Epithelial cell of prostate (primary cell): ENCODE measurements at regions not wholly inside any gene's neighbourhood (a gene's known extent, or its start where the extent isn't known, plus 50 kb on each side); places are given as distances from the start of the nearest gene placed in this dataset.

Experiments used
- DNase-seq: peaks from one replicate; pipeline ENCODE4 v3.0.0-alpha.2; 2011; ENCODE audit warnings: low read depth, low spot score
- H3K27ac ChIP-seq: fragments of 450-650 bp; 2 replicates; pipeline ENCODE4 v1.5.1; 2017; ENCODE audit warnings: mild to moderate bottlenecking

DNA sequence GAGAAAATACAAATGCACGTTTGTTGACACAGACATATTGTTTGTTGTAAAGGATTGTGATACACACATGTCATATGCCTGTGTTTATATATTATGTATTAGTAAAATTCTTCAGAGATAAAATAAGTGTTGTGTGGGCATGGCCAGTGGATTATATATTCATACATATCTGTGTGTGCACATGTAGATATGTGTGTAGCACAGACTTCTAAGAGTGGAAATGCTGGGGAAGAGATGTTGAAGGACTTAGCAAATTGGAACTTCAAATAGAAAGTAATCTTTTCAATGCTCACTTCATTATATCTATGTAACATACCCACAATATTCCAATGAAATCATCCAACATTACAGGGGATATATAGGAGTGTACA lies 413.2 kb downstream of the LMO7 start:
- H3K27ac ChIP-seq = no peak overlapping the region
- DNase-seq = no peak

DNA sequence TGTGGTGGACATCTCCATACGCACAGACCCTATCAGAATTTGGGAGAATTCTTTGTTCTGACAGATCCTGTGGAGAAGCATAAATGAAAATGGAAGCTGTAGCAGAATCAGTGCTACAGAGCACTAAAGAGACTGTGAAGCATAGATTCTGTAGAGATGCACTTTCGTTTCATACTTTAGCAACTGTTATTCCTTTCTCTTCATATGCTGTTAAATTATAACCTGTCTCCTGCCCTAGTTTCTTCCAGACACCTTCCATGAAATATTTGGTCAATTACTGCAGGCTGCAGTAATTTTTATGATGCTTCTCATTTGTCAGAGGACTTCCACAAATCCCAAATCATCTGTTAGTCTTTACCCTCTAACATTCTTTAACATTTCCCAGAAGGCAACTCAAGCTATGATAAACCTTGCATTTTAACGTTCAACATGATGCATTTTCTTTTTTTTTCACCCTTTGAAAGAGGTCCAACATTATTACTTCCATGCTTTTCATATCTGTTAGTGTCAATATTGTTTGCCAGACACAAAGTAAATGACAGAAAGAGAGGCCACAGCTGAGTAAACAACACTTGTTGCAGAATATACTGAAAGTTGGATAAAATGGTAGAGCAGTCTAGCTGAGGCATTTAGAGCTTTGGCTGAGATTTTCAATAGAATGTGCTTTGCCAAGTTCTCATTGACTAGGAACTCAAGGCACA lies 412.7 kb downstream of the LMO7 start:
- no peak overlapping the region for H3K27ac ChIP-seq
- no peak for DNase-seq

DNA sequence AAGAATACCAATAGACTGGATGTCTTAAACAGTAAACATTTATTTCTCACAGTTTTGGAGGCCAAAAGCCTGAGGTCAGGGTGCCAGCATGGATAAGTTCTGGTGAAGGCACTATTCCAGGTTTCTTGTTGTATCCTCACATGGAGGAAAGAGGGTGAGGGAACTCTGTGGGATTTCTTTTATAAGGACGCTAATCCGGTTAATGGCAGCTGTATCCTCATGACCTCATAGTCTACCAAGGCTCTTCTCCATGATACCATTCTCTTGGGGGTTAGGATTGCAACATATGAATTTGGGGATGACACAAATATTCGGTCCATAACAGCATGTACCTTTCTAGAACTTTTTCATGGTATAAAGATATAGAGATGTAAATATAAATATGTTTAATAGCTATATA lies 412.0 kb downstream of the LMO7 start:
- DNase-seq = no peak
- no peak overlapping the region for H3K27ac ChIP-seq

DNA sequence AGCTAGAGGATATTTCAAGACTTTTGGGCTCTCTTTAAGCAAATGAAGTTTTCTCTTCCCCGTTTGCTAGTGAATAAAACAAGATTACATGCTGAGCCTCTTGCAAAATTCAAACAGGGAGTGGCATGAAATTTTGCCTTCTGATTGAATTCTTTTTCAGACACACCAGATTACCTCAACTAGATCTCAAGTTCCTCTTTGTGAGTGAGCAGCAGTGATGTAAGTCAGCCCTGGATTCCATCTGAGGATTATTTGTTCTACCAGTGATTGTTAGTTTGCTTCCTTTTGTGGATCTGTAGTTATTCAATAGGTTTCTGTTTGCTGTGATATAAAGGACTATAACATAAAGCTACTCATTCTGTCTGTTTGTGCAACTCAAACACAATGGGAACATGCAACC lies 407.7 kb downstream of the LMO7 start:
- no peak for DNase-seq
- H3K27ac ChIP-seq = no peak overlapping the region

DNA sequence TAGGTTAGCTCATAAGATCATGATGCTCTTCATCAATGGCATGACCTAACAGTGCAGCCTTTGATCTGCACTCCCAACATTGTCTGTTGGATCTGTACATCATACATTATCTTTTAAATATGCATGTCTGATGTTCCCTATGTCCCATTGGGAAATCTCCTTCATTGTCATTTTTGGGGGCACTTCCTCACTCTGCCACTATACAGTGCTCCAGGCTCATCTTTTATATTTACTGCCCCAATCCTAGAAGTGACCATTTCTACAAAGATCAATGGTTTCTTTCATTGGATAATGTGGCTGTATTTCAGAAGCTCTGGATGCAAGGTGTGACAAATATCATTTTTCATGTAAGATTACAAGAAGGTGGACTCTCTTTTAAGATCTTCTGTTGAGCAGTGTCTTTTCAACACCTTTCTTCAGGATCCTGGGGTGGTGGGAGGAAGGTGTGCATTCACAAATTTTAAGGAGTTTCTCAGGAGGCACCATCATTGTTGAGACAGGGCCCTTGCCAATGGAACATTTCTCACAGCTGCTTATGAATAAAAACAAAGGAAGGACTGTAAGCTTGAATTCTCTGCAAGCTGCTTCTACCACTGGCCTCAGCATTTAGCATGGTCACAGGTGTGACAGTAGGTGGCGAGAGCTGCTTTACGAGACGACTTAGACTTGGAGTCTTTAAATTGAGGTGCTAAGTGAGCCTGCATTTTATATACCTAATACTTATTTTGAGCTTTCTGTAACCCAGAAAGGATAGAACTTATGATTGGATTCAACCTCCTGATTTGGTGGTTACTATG lies 403.0 kb downstream of the LMO7 start:
- DNase-seq = no peak
- no peak overlapping the region for H3K27ac ChIP-seq

DNA sequence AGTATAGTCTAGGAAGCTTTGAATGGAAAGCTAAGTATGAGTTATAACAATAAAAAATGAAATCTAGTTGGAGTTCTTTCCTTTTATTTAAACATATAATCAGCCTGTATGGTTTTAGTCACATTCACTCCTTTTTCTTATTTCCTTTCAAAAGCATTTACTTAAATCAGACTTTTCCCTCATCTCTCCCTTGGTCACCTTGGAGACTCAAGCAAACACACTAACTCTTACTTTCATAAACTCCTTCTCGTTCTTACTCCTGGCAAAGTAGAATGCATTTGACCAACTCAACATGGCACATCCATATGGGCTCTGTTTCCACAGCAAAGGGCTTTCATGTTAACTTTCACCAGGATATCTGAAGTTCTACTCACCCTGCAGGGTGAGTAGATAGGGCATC lies 400.0 kb downstream of the LMO7 start:
- no peak for DNase-seq
- H3K27ac ChIP-seq = no peak overlapping the region

DNA sequence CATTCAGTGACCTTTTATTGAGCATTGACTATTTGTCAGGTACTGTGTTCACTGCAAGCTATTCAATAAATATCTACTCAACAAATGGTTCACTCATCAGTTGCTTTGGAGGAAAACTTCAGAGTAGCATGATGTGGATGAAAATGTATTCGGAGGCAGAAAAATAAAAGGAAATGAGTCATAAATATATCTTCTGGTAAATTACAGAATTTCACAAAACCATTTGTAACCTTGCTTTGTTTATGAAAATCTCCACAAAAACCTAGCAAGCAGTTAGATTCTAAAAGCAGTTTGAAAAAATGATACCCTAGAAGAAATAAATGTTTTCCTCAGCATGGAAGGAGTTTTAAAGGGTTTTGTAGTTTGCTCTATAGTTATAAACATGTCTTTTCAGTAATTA lies 399.6 kb downstream of the LMO7 start:
- DNase-seq = no peak

DNA sequence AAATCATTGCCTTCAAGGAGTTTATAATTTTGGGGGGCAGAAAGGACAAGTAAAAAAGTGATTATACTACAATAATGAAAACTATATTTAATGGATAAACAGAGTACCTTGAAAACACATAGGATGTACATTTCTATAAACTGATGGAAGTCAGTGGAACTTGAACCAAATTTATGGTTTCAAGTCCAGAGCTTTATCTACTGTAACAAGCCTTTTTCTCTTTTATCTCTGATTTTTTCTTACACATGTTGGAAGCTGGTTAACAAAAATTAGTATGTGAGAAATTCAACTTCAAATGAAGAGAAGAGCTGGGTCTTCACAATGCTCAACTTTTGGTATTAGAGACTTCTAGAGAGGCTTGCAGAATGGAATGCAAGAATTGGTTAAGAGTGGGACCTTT lies 393.6 kb downstream of the LMO7 start:
- DNase-seq = no peak
- H3K27ac ChIP-seq = no peak overlapping the region

More for the DNA sequence above, 399.6 kb downstream of the LMO7 start:
- no peak overlapping the region for H3K27ac ChIP-seq

DNA sequence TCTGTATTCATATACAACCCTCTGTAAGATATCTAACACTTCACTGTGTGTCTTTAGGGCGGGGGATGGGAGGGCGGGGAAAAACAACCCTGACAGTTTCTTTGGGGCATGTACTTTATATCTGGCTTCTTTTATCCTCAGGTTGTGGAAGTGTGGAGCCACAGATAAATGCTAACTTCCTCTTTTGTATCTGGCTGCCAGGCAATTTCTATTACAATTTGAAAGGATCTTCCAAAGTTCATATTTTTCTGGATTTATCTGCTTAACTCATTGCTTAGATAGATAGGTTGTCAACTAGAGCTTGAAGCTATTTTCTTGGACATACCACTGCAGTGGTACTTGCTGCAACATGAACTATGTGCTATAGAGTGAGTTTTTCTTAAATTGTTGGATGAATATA lies 393.0 kb downstream of the LMO7 start:
- no peak for DNase-seq

DNA sequence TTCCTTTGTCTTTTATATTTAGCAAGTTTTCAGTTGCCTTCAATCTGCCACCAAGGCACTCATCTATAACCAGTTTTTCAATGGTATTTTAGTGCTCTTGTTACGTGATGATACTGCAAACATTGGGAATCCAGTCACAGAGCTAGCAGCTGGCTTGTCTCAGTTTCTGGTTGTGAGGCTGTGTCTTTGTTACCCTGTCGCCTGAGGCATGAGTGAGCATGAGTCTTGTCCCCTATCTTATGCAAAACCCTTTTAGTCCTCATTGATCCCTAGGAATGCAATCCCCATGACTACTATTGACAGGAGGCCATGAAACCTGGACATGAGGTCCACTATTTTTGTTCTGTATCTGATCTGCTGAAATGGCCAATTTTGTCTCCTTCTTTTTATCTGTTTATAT lies 391.0 kb downstream of the LMO7 start:
- H3K27ac ChIP-seq = no peak overlapping the region
- no peak for DNase-seq

More for the DNA sequence above, 393.0 kb downstream of the LMO7 start:
- no peak overlapping the region for H3K27ac ChIP-seq

DNA sequence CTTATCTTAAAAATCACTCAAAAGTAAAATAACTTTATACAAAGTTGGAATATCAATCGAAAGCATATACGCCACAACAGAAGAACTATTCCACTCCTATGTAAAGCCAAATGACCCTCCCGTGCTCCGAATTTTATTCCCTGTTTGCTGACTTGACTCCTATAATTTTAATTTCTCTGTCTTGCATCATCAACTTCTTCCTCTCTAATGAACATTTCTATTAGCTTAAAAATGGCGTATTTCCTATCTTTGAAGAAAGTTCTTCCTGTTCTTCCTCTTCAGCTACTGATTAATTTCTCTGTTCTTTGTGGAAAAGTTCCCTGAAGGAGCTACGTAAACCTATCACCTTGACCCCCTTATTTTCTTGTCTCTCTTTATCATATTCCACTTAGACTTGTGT lies 389.3 kb downstream of the LMO7 start:
- no peak overlapping the region for H3K27ac ChIP-seq
- DNase-seq = no peak

DNA sequence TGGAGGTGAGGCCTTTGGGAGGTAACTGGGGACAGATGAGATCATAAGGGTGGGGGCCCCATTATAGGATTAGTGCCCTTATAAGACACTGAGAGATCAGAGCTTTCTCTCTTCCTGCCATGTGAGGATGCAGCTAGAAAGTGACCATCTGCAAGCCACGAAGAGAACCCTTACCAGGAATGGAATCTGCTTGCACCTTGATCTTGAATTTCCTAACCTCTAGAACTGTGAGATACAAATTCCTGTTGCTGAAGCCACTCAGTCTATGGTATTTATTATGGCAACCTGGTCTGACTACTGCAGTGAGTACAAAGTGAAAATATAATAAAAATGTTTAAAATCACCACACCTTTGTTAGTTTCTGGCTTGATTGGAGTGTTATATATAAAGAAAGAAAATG lies 388.0 kb downstream of the LMO7 start:
- DNase-seq = no peak
- no peak overlapping the region for H3K27ac ChIP-seq

DNA sequence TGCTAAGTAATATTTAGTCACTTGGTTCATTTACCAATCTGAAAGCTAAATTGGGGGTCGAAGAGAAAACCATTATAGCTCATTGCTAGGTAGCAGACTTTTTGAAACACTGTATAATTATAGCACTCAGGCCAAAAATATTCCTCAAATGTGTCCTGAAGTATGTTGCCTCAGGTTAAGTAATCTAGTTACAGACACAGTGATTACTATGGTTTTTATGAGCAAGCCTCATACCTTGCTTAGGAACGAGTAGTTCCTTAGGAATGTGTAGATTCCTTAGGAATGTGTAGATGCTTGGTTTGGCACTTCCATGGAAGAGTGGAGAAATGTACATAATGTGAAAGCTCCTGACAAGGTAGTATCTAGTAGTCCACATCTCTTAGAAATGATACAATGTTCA lies 387.5 kb downstream of the LMO7 start:
- no peak overlapping the region for H3K27ac ChIP-seq
- DNase-seq = no peak

DNA sequence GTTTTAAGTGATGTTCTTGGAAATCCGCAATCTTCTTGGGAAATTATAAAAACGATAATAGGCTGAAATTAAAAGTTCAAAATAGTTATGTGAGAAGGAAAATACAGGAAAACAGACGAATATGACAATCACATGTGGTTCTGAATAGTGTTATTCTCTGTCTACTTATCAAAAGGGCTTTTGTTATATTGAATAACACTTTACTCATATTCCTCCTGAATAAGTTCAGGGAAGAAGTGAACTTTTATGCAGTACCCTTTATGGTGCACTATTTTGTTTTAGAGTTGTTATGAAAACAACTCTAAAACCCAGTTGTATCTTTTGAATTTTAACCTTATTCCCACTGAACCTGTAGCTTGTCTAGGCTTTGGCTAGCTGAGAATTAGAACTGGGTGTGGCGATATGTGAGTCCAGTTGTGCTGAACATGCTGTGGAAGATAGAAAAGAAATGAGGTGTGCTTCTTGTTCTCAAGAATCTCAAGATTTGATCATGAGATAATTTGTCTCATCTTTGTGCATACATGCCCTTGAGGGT lies 384.4 kb downstream of the LMO7 start:
- no peak for DNase-seq
- H3K27ac ChIP-seq = no peak overlapping the region

DNA sequence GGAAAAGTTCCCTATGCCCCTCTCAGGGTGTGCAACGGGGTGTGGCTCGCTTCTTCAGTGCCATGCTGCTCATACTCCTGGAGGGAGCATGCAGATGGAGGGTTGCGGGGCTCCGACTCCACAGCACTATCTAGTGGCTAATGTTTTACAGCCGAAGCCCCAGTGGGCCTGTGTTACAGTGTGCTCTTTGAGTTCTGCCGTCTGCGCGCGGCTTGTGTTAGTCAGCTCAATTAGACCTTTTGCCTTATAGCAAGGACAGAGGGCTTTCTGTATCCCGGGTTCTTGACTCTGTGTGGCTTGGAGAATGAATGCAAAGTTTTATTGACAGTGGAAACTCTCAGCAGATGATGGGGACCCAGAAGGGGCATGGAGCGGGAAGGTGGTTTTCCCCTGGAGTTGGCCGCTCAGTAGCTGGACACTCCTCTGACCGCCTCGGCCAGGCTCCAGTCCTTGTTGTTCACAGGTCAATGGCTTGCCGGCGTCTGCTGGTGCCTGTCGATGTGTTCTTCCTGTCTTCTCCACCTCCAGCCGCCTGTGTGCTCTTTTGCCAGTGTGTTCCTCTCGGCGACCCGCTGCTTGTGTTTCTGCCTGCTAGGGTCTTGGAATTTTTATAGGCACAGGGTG lies 383.4 kb downstream of the LMO7 start:
- DNase-seq = no peak
- H3K27ac ChIP-seq = no peak overlapping the region

DNA sequence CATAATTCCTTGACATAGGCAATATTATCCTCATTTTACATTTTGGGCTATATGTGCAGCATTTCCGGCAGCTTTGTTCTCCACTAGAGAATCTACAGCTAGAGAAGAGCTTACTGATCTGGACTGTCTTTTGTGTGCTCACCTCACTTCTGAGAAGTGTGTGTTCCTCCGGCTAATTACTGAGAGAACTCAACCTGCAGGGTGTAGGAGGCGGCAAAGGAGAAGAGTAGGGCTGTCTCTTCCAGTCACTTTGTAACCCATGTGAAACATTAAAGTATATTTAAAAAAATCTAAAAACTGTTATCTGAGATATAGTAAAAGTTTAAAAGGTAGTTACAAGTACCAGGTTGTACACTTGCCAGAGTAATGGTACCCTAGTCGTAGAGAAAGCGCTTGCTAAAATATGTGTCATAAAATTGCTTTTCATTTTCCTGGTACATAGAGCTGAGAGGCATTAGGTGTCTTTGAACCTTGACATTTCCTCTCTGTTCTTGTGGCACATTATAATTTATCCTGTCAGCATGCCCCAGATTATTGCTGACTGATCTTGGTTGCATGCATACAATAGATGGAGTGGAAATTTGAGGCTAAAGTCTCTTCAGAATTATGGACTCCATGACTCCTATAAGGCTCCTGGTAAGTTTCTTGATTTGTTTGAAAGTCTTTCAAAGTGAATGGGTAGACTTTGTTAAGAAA lies 381.9 kb downstream of the LMO7 start:
- H3K27ac ChIP-seq = no peak overlapping the region
- no peak for DNase-seq

DNA sequence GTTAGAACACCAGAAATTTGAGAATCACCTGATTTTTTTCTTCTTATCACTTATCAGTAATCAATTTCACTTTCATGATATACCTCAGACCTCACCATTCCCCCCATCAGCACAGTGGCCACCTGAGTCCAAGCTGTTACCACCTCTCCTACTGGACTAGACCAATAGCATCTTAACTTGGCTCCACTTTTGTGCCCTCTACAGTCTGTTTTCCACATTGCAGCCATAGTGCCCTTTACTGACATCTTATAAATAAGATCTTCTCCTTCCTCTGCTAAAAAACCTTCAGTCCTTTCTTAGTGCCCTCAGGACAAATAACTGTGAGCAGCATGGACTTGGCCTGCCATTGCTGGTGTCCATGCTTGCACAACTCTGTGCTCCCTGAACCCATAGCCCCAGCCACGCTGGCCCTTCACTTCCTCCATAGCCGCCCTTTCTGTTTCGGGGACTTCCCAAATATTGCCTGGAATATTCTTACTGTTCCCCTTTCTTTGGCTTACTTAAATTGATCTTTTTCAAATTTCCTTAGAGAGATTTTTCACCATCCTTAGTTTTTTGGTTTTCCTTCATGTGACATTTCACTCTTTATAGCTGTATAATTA lies 380.8 kb downstream of the LMO7 start:
- H3K27ac ChIP-seq = no peak overlapping the region
- no peak for DNase-seq

DNA sequence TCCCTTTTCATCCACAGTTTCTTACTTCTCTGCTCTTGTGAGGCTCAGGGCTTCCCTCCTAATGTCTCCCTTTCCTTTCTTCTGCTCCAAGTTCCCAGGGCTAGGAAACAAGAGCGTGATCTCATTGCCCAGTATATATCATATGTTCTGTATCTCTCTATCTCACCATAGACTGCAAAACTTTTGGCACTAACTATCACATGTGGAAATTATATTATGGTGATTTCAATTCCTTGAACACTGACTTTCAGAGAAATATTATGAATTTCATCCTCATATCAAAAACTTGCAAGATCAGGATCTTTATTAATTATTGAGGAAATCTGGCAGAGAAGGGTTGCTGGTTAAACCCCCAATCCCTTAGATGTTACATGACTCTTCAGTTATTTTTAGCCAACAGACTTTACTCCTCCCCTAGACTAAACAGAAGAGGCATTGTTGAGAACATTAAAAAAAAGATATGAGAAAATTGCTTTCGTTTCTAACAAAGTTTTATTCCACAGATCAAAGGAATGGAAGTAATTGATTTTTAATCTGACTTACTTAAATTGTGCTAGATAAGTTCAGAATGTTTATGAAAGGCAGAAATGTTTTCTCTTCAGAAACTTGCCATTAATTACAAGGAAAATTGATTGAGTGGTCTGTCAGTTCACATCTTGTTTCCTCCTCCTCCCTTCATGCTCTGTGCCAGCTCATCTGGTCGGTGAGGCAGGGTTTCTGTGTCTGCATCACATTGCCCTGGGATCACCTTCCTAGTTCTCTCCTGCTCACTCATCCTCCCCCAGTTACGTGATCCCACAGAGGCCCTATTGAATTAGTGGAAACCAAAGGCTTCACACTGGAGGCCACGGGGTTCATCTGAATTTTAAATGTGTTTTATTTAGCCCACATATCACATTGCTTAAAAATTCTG lies 378.5 kb downstream of the LMO7 start:
- DNase-seq = peak; percentile 36
- no peak overlapping the region for H3K27ac ChIP-seq

DNA sequence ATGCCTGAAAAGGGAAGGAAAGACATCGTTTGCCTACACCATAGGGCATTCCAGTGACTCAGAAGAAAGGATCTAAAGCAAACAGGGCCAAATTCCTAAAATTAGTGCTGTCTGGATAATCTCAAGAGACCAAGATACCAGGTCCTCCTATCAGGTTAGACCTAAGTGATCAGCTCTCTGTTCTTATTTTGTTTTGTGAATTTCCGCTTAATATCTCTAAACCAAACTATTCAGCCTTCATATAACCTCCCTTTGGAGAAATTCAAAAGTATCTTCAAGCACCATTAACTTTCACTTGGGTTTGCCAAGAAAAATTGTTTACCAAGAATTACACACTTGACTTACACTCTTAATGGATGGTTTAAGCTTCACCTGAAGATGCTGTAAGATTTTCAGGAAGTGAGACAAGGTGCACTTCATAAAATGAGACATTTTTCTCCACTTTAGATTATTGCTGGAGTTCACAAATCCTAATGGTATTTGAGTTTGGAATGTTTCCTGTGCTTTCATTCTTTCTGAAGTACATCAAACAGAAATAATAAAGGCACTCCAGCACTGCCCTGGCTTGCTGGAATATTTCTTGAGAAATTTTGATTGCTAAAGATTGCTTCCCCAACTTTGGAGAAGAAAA lies 376.1 kb downstream of the LMO7 start:
- no peak for DNase-seq
- H3K27ac ChIP-seq = no peak overlapping the region
